ENCODE measurements at regions not wholly inside any gene's neighbourhood (a gene's known extent, or its start where the extent isn't known, plus 50 kb on each side); places are given as distances from the start of the nearest gene placed in this dataset.

DNA sequence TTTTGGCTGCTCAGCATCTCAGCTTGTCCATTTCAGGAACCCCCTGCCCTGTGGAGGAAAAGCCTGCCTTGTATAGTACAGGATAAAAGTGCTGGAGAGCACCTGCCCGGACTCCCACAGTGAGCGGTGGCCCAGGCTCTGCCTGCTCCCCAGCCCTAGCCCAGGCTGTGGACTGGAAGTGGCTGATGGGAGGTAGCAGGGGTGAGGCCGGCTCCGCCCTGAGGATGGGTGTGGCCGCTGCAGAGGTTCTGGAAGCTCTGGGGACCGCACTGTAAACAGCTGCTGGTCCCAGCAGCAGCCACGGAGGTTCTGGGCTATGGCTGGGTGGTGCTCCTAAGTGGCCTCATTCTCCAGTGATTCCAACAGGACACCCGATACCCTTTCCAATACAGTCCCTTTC is 56.6 kb upstream of the HELT start:
- TF ChIP-seq EP300 (IDR thresholded peaks at IDR 0.05; ENCODE audit: borderline replicate concordance in 1 of 2, low read depth in 2 of 2, low read length in 2 of 2) = no peak
- TF ChIP-seq CEBPB (IDR thresholded peaks at IDR 0.05; ENCODE audit: low read depth, low read length) = no peak
- no peak for TF ChIP-seq FOSL1 (IDR thresholded peaks at IDR 0.05; ENCODE audit: insufficient read depth, low read depth, low read length)
- TF ChIP-seq, protein P1, sequence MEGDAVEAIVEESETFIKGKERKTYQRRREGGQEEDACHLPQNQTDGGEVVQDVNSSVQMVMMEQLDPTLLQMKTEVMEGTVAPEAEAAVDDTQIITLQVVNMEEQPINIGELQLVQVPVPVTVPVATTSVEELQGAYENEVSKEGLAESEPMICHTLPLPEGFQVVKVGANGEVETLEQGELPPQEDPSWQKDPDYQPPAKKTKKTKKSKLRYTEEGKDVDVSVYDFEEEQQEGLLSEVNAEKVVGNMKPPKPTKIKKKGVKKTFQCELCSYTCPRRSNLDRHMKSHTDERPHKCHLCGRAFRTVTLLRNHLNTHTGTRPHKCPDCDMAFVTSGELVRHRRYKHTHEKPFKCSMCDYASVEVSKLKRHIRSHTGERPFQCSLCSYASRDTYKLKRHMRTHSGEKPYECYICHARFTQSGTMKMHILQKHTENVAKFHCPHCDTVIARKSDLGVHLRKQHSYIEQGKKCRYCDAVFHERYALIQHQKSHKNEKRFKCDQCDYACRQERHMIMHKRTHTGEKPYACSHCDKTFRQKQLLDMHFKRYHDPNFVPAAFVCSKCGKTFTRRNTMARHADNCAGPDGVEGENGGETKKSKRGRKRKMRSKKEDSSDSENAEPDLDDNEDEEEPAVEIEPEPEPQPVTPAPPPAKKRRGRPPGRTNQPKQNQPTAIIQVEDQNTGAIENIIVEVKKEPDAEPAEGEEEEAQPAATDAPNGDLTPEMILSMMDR (IDR thresholded peaks at IDR 0.05; ENCODE audit: control extremely low read depth in 1 of 3, insufficient read depth in 1 of 3, low read depth in 1 of 3, low read length in 3 of 3) = no peak

Measured in H1 (cell line).